Ishikawa (cell line): ENCODE measurements at regions not wholly inside any gene's neighbourhood (a gene's known extent, or its start where the extent isn't known, plus 50 kb on each side); places are given as distances from the start of the nearest gene placed in this dataset.

ENCODE experiments used
- CEBPB ChIP-seq: IDR thresholded peaks from 2 replicates; pipeline ENCODE4 v1.6.1; 2012
- EGR1 ChIP-seq: IDR thresholded peaks from 2 replicates; pipeline ENCODE4 v1.6.1; 2012
- EP300 ChIP-seq: IDR thresholded peaks from 2 replicates; pipeline ENCODE4 v1.6.1; 2012; ENCODE audit warnings: borderline replicate concordance
- NFIC ChIP-seq: IDR thresholded peaks from 2 replicates; pipeline ENCODE4 v1.6.1; 2012
- RAD21 ChIP-seq: IDR thresholded peaks from 2 replicates; pipeline ENCODE4 v1.6.1; 2012; ENCODE audit warnings: low read depth
- TAF1 ChIP-seq: IDR thresholded peaks from 2 replicates; pipeline ENCODE4 v1.6.1; 2012; ENCODE audit warnings: low read depth, mild to moderate bottlenecking
- TCF12 ChIP-seq: IDR thresholded peaks from 2 replicates; pipeline ENCODE4 v1.6.1; 2012; ENCODE audit warnings: low read depth
- TEAD4 ChIP-seq: IDR thresholded peaks from 2 replicates; pipeline ENCODE4 v1.6.1; 2012
- YY1 ChIP-seq: IDR thresholded peaks from 2 replicates; pipeline ENCODE4 v1.6.1; 2012; ENCODE audit warnings: low read depth
- ZBTB7A ChIP-seq: IDR thresholded peaks from 2 replicates; pipeline ENCODE4 v1.6.1; 2012; ENCODE audit warnings: low read depth
- TF ChIP-seq, protein P1 (sequence below): IDR thresholded peaks from 2 replicates; pipeline ENCODE4 v1.6.1; 2012; ENCODE audit warnings: low read depth, mild to moderate bottlenecking
- TF ChIP-seq, protein P2 (sequence below): IDR thresholded peaks from 2 replicates; pipeline ENCODE4 v1.6.1; 2012
- TF ChIP-seq, protein P3 (sequence below): IDR thresholded peaks from 2 replicates; pipeline ENCODE4 v1.6.1; 2012

DNA sequence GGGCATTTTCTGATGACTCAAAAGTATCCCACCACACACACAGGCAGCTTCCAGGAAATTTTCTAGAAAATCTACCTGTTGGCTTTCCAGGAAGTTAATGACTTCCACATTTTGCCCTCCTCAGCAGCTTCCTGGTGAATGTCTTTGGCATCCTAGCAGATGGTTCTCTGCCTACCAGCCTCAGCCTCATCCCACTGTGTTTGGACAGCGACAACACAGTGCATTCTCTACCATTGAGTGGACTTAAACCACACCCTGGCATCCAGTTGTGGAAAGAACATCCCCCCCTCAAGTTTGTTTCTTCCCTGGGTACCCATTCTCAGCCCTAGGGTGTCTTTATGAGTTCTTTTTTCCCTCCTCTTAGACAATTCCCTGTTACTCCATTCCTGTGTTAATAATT, 50.8 kb upstream of the GADL1 start:
- TF ChIP-seq, protein P1, sequence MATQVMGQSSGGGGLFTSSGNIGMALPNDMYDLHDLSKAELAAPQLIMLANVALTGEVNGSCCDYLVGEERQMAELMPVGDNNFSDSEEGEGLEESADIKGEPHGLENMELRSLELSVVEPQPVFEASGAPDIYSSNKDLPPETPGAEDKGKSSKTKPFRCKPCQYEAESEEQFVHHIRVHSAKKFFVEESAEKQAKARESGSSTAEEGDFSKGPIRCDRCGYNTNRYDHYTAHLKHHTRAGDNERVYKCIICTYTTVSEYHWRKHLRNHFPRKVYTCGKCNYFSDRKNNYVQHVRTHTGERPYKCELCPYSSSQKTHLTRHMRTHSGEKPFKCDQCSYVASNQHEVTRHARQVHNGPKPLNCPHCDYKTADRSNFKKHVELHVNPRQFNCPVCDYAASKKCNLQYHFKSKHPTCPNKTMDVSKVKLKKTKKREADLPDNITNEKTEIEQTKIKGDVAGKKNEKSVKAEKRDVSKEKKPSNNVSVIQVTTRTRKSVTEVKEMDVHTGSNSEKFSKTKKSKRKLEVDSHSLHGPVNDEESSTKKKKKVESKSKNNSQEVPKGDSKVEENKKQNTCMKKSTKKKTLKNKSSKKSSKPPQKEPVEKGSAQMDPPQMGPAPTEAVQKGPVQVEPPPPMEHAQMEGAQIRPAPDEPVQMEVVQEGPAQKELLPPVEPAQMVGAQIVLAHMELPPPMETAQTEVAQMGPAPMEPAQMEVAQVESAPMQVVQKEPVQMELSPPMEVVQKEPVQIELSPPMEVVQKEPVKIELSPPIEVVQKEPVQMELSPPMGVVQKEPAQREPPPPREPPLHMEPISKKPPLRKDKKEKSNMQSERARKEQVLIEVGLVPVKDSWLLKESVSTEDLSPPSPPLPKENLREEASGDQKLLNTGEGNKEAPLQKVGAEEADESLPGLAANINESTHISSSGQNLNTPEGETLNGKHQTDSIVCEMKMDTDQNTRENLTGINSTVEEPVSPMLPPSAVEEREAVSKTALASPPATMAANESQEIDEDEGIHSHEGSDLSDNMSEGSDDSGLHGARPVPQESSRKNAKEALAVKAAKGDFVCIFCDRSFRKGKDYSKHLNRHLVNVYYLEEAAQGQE, result peak; percentile 33; the same call in 1 of the 2 replicates
- no peak for TF ChIP-seq CEBPB

DNA sequence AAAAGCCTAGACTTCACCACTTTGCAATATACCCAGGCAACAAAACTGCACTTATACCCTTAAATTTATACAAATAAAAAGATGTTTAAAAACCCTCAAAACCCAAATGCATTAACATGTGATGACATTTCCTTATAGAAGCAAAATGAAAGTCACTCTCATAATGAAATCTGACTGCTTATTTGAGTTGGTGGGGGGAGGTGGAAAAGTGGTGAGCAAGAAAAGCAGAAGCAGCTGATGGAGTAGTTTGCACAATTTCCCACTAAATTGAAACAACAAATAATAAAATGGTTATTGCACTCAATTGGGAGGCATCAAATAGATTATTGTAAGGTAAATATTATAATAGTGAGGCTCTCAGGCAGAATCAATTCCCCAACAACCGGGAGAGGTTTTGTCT, 54.0 kb upstream of the GADL1 start:
- TF ChIP-seq EGR1 (no peak), YY1 (no peak), NFIC (no peak), TCF12 (no peak)

DNA sequence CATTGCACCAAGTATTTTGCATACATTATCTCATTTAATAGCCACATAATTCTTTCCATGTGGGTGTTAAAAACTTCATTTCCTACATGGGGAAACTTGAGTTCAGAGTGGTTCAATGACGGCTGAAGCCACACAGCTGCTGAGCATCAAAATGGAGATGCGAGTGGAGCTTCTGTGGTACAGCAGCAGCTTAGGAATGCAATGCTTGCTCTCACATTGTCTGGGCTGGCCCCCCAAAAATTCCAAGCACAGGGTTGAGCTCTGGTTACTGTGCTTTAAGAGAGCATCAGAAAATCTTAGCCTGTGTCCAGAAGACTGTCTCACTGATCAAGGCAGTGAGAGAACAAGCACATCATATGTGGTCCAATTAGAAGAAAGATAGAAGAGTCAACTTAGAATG, 57.4 kb upstream of the GADL1 start:
- TF ChIP-seq, protein P2, sequence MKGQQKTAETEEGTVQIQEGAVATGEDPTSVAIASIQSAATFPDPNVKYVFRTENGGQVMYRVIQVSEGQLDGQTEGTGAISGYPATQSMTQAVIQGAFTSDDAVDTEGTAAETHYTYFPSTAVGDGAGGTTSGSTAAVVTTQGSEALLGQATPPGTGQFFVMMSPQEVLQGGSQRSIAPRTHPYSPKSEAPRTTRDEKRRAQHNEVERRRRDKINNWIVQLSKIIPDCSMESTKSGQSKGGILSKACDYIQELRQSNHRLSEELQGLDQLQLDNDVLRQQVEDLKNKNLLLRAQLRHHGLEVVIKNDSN, result no peak
- TF ChIP-seq TCF12 (no peak), NFIC (no peak), EP300 (no peak), YY1 (no peak), CEBPB (no peak), EGR1 (no peak), TEAD4 (no peak), ZBTB7A (no peak), TAF1 (no peak)
- TF ChIP-seq, protein P1, result no peak
- TF ChIP-seq, protein P3, sequence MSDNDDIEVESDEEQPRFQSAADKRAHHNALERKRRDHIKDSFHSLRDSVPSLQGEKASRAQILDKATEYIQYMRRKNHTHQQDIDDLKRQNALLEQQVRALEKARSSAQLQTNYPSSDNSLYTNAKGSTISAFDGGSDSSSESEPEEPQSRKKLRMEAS, result no peak

DNA sequence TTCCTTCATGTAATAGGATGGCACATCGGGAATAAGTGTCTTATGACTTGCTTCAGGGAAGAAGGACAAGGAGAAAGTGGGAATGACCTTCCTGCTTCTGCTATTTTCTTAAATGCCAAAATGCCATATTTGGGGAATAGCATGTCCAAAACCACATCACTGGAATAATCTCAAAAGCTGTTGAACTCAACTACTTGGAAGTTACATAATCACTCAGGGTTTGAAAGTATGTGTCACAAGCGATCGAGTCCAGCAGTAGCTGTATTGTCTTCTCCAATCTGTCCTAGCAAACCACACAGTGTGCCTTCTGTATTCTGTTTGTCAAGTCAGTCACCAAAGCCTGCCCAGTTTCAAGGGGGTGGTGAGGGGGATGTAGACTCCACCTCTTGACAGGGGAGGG, 58.3 kb upstream of the GADL1 start:
- TF ChIP-seq, protein P2, result no peak
- TF ChIP-seq, protein P3, result no peak
- TF ChIP-seq TCF12 (no peak), EP300 (no peak), ZBTB7A (no peak), TAF1 (no peak), YY1 (no peak)

DNA sequence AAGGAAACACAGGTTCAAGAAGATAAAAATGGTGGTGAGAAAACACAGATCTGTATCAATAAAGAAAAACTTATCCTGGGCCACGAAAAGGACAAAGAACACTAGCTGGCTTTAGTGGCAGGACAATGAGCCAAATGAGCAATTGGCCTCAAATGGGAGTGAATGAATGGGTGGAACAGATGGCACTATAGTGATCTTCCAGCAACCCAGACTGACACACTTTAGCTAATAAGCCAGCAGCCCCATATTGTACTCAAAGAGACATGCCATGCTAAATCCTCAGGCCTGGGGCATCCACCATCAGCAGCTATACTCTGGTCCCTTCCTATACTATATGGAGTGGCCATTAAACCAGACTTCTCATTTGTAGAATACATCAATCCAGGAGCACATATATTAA, 60.0 kb upstream of the GADL1 start:
- TF ChIP-seq EGR1 (no peak), EP300 (no peak), NFIC (no peak), RAD21 (no peak), ZBTB7A (no peak), TCF12 (no peak)
- TF ChIP-seq, protein P1, result no peak
- TF ChIP-seq, protein P3, result no peak

DNA sequence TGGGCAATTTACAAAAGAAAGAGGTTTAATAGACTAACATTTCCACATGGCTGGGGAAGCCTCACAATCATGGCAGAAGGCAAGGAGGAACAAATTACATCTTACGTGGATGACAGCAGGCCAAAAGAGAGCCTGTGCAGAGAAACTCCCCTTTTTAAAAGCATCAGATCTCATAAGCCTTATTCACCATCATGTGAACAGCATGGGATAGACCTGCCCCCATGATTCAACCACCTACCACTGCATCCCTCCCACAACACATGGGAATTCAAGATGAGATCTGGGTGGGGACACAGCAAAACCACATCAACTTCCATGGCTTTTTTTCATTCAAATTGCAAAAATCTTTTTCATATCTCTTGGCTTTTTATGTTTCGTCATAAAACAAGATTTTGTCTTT, 67.6 kb upstream of the GADL1 start:
- TF ChIP-seq TAF1, result no peak
- TF ChIP-seq, protein P1, result no peak
- TF ChIP-seq YY1, result no peak
- TF ChIP-seq, protein P3, result no peak
